ENCODE measurements at regions not wholly inside any gene's neighbourhood (a gene's known extent, or its start where the extent isn't known, plus 50 kb on each side); places are given as distances from the start of the nearest gene placed in this dataset.

- TF ChIP-seq CTCF (IDR thresholded peaks at IDR 0.05), result no peak
- TF ChIP-seq POLR2A (IDR thresholded peaks at IDR 0.05), result no peak
Observed at GRCh38 chr10:21097926-21098355, 200.8 kb upstream of the NEBL start.

All from Peyer's patch (tissue), 4 donors.